LNCaP clone FGC (cell line): ENCODE measurements at regions not wholly inside any gene's neighbourhood (a gene's known extent, or its start where the extent isn't known, plus 50 kb on each side); places are given as distances from the start of the nearest gene placed in this dataset.

Source experiments
- DNase-seq: peaks from one replicate; pipeline ENCODE4 v3.0.0-alpha.2; 2011; ENCODE audit warnings: low read depth
- H3K4me3 ChIP-seq: 2 replicates; pipeline ENCODE4 v1.5.1; 2011; ENCODE audit warnings: mild to moderate bottlenecking, low read depth, low read length, control low read depth
- TF ChIP-seq, protein P1 (sequence below): IDR thresholded peaks from 2 replicates; pipeline ENCODE4 v1.5.1; 2012; ENCODE audit warnings: mild to moderate bottlenecking; ENCODE audit not compliant: control insufficient read depth, insufficient read depth; ENCODE audit errors: extremely low read depth

DNA sequence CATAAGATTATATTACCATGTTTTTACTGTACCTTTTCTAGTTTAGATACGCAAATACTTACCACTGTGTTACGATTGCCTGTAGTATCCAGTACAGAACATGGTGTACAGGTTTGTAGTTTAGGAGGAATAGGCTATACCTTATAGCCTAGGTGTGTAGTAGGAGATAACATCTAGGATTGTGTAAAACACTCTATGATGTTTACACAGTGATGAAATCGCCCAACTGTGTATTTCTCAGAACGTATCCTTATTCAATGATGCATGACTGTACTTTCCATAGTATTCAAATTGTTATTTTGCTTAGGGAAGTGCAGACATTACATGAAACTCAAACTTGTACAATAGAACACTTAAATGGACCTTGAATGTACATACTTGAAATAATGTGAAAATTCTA, 188.1 kb upstream of the PDGFD start:
- DNase-seq, result peak; percentile 69
- TF ChIP-seq, protein P1, sequence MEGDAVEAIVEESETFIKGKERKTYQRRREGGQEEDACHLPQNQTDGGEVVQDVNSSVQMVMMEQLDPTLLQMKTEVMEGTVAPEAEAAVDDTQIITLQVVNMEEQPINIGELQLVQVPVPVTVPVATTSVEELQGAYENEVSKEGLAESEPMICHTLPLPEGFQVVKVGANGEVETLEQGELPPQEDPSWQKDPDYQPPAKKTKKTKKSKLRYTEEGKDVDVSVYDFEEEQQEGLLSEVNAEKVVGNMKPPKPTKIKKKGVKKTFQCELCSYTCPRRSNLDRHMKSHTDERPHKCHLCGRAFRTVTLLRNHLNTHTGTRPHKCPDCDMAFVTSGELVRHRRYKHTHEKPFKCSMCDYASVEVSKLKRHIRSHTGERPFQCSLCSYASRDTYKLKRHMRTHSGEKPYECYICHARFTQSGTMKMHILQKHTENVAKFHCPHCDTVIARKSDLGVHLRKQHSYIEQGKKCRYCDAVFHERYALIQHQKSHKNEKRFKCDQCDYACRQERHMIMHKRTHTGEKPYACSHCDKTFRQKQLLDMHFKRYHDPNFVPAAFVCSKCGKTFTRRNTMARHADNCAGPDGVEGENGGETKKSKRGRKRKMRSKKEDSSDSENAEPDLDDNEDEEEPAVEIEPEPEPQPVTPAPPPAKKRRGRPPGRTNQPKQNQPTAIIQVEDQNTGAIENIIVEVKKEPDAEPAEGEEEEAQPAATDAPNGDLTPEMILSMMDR, result no peak
- H3K4me3 ChIP-seq, result no peak overlapping the region

DNA sequence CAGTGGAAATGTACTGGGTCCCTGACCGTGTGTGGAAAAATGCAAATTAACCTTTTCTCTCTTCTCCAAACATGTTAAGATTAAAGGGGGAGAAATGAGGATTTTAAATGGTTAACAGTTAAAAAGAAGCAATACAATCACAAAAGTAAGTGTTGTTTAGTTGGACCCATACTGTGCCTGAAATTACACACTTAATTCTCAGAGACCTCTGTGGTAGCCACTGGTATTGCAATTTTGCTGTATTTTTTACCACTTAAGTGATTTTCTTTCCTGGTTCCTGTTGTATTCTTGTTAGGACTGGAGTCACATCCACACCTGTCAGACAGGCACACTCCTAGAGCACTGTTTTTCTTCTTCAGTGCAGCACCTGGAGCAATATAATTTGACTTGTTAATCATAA, 179.6 kb upstream of the PDGFD start:
- H3K4me3 ChIP-seq, result no peak overlapping the region
- DNase-seq, result no peak
- TF ChIP-seq, protein P1, result peak; percentile 28

DNA sequence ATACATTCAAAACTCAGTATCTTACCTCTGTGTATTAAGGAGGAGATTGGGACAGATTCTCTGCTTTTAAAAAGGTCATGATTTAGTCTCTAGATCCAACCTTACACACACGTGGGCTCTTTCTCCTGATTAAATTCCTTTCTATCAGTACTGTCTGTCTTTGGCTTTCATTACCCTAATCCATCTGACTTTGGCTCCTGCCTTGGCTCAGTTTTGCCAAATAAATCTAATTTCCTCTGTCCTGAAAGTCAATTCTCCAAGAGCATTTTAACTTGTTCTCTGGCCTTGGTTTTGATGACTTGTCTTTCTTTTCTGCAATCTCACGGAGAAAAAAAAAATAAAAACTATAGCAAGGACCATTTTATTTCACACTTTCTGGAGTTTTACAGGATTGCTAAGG, 176.6 kb upstream of the PDGFD start:
- DNase-seq, result no peak
- TF ChIP-seq, protein P1, result no peak
- H3K4me3 ChIP-seq, result no peak overlapping the region

DNA sequence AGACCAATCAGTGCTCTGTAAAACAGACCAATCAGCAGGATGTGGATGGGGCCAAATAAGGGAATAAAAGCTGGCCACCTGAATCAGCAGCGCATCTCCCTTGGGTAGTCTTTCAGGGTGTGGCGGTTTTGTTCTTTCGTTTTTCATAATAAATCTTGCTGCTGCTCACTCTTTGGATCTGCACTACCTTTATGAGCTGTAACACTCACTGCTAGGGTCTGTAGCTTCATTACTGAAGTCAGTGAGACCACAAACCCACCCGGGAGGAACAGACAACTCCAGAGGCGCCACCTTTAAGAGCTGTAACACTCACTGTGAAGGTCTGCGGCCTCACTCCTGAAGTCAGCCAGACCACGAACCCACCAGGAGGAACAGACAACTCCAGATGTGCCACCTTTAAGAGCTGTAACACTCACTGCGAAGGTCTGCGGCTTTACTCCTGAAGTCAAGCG, 175.5 kb upstream of the PDGFD start:
- no peak overlapping the region for H3K4me3 ChIP-seq
- DNase-seq, result no peak
- TF ChIP-seq, protein P1, result no peak

DNA sequence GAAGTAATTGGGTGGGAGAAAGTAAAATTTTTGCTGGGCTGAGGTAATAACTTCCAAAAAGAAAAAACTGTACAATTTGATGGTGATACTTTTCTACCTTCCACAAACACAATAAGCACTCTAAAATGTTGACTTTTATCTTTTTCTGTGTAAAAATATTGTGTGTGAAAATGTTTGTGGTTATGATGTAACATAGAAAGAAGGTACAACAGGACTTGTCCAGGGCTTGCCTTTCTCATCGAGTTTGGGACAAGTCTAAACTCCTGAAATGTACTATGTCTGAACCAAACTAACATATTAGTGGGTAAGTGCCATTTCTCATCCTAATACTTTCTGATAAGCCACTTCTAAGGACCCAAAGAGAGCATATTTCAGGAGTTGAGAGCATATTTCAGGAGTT, 174.2 kb upstream of the PDGFD start:
- H3K4me3 ChIP-seq, result no peak overlapping the region
- TF ChIP-seq, protein P1, result no peak
- DNase-seq, result no peak

DNA sequence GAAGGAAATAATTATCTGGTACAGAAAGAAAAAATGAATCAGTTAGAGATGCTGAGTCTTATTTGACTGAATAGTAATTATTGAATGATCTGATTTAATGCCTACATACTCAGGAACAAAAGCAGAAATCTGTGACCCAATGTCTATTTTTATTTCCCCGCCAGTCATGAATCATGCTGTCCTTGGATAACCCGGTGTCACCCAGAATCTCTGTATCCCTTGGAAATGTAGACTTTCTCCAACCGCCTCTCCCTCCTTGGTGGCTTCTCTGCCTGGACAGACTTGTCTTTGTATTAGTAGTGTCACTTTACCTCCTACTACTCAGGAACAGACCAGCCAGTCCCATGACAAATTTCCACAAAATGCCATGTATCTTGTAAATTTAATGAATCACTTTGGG, 173.3 kb upstream of the PDGFD start:
- TF ChIP-seq, protein P1, result no peak
- DNase-seq, result no peak
- H3K4me3 ChIP-seq, result no peak overlapping the region

DNA sequence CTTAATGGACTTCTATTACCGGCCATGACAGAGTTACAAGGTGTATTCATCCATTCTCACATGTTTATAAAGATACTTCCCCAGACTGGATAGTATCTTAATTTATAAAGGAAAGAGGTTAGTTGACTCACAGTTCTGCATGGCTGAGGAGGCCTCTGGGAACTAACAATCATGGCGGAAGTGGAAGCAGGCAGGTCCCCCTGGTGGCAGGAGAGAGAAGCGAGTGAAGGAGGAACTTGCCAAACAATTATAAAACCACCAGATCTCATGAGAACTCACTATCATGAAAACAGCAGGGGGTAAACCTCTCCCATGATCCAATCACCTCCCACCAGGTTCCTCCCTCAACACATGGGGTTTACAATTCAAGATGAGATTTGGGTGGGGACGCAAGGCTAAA, 170.0 kb upstream of the PDGFD start:
- no peak overlapping the region for H3K4me3 ChIP-seq
- TF ChIP-seq, protein P1, result peak; percentile 35; the same call in 1 of the 2 replicates
- DNase-seq, result no peak
